Effector memory CD4-positive, alpha-beta T cell (primary cell): ENCODE measurements at regions not wholly inside any gene's neighbourhood (a gene's known extent, or its start where the extent isn't known, plus 50 kb on each side); places are given as distances from the start of the nearest gene placed in this dataset.

Experiments used
- DNase-seq, 3 donors: peaks; one replicate each; pipeline ENCODE4 v3.0.0-alpha.2; 2020
- H3K27ac ChIP-seq: 2 replicates; pipeline ENCODE4 v1.7.0; 2013; ENCODE audit warnings: mild to moderate bottlenecking, low read length, moderate library complexity; ENCODE audit not compliant: insufficient read depth, poor library complexity, severe bottlenecking
- H3K27me3 ChIP-seq: replicated peaks from 2 replicates; pipeline ENCODE4 v1.7.0; 2013; ENCODE audit warnings: mild to moderate bottlenecking, low read length; ENCODE audit not compliant: insufficient read depth, control insufficient read depth, poor library complexity, severe bottlenecking
- H3K36me3 ChIP-seq: 2 replicates; pipeline ENCODE4 v1.7.0; 2013; ENCODE audit warnings: mild to moderate bottlenecking, low read length, moderate library complexity; ENCODE audit not compliant: control insufficient read depth, insufficient read depth
- H3K4me1 ChIP-seq: 2 replicates; pipeline ENCODE4 v1.7.0; 2013; ENCODE audit warnings: low read length, mild to moderate bottlenecking; ENCODE audit not compliant: control insufficient read depth, insufficient read depth, poor library complexity, severe bottlenecking
- H3K4me3 ChIP-seq: 2 replicates; pipeline ENCODE4 v1.7.0; 2013; ENCODE audit warnings: low read length, low read depth, mild to moderate bottlenecking; ENCODE audit not compliant: insufficient read depth, poor library complexity, severe bottlenecking
- H3K9me3 ChIP-seq: 2 replicates; pipeline ENCODE4 v1.7.0; 2013; ENCODE audit warnings: mild to moderate bottlenecking, low read length, moderate library complexity; ENCODE audit not compliant: control insufficient read depth

DNA sequence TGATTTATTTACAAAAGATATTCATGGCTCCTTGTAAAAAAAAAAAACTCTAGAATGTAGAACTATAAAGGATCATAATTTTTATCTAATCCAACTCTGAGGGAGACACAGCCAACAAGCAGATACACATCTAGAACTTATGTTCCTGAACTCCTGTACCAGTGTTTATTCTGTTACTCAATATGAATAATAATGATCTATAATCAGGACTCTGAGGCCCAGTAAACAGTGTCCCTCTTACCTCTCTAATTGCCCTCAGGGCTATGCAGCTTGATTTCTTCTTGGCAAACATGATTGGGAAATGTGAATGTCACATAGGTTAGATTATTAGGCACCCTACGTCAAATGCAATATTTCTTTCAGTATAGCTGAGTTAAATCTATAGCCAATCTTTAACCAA lies 391.6 kb upstream of the RPS23 start:
- no peaks in the 10 kb centered on the region for H3K4me1 ChIP-seq
- no peak overlapping the region for H3K27ac ChIP-seq
- DNase-seq: no peak
- no peak overlapping the region for H3K4me3 ChIP-seq
- H3K9me3 ChIP-seq: no peaks in the 10 kb centered on the region
- no peaks in the 10 kb centered on the region for H3K36me3 ChIP-seq
- no peaks in the 10 kb centered on the region for H3K27me3 ChIP-seq

DNA sequence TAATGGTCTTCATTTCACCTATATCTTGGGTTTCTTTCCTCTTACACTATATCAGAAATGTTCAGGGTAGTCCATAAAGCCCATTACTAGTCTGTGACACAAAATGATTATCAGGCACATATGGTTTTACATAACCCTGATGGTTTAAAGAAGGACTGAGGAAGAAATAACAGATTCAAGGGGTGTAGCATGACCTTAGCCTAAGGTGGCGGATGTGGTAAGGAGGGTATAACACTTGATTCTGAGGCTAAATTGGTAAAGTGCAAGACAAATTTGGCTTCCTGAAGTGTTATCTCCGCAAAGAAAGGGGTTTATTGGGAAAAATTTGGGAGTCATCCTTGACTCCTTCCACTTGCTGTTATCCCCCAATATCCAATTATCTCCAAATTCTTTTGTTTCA lies 388.2 kb upstream of the RPS23 start:
- Histone ChIP-seq H3K36me3 (no peaks in the 10 kb centered on the region), H3K4me3 (no peak overlapping the region), H3K27me3 (no peaks in the 10 kb centered on the region), H3K9me3 (no peaks in the 10 kb centered on the region), H3K4me1 (no peaks in the 10 kb centered on the region), H3K27ac (no peak overlapping the region)
- no peak for DNase-seq

DNA sequence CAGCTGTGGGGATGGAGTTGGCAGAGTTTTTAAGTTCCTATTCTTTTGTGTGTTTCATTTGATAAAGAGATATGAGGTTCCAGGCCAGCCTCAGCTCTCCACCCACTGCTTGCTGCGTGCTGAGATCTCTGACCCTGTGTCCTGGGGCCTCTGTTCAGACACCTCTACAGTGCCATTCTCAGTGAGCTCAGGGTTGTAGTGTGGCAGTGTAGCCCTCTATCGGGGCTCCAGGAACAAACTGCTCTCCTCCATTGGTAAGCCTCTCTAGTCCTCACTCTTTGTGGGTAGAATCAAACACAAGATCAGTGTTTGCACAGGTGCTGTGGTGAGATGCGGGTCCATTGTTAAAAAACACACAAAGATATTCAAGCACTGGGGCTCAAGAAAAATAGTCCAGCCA lies 386.6 kb upstream of the RPS23 start:
- Histone ChIP-seq H3K4me1 (no peaks in the 10 kb centered on the region), H3K36me3 (no peaks in the 10 kb centered on the region), H3K9me3 (no peaks in the 10 kb centered on the region), H3K27me3 (no peaks in the 10 kb centered on the region), H3K27ac (no peak overlapping the region), H3K4me3 (no peak overlapping the region)
- no peak for DNase-seq

DNA sequence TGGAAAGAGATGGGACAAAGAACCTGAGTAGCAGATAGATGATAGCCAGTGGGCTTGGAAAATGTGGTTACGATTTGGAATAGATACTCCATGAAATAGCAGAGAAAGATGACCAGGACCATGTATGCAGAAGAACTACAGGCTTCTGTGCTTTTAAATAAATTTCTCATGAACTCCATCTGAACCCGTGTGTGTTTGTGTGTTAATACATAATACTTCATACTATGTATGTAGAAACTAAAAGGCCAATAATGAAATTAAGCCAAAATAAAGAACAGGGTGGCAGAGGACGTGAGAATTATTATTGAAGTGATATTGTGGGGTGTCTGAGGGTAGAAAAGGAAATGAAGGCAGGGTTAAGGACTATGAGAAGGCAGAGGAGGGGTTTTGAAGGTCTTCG lies 385.1 kb upstream of the RPS23 start:
- Histone ChIP-seq H3K27ac (no peak overlapping the region), H3K36me3 (no peaks in the 10 kb centered on the region), H3K4me1 (no peaks in the 10 kb centered on the region), H3K4me3 (no peak overlapping the region), H3K27me3 (no peaks in the 10 kb centered on the region), H3K9me3 (no peaks in the 10 kb centered on the region)
- no peak for DNase-seq

DNA sequence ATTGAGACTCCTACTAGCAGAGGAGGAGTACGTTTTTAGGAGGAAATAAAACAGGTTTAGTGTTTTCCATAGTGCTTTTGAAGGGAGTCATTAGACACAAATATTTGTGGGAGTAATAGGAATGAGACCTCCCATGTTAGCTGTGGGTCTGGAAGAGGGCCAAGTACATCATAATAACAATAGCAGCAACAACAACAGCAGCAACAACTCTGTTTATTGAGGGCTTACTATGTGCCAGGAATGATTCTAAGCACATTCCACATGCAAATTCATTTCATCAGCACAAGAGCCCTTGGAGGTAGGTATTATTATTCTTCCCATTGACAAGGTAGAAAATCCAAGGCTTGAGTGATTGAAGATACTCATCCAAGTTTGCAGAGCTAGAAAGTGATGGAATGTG lies 384.2 kb upstream of the RPS23 start:
- no peak for DNase-seq

DNA sequence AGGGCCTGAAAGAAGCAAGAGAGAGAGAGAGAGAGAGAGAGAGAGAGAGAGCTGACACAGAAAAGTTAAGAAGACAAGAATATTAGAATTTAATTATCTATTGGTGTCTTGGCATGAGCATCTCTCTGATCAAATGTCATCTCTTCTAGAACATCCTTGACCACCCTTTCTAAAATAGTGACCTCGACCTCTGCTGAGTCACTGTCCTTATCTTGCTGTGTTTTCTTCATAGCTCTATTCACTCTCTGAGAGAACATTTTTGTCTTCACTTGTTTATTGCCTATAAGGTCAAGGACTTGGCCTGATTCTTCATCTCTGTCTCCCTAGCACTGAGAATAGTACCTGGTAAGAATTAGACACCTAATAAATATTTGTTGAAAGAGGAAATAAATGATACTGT lies 383.8 kb upstream of the RPS23 start:
- Histone ChIP-seq H3K4me3 (no peak overlapping the region), H3K27me3 (no peaks in the 10 kb centered on the region), H3K36me3 (no peaks in the 10 kb centered on the region), H3K9me3 (no peaks in the 10 kb centered on the region), H3K4me1 (no peaks in the 10 kb centered on the region), H3K27ac (no peak overlapping the region)
- DNase-seq: no peak

More for the DNA sequence above, 384.2 kb upstream of the RPS23 start:
- H3K27me3 ChIP-seq: no peaks in the 10 kb centered on the region
- H3K9me3 ChIP-seq: no peaks in the 10 kb centered on the region
- no peak overlapping the region for H3K4me3 ChIP-seq
- H3K36me3 ChIP-seq: no peaks in the 10 kb centered on the region
- H3K27ac ChIP-seq: no peak overlapping the region
- no peaks in the 10 kb centered on the region for H3K4me1 ChIP-seq

DNA sequence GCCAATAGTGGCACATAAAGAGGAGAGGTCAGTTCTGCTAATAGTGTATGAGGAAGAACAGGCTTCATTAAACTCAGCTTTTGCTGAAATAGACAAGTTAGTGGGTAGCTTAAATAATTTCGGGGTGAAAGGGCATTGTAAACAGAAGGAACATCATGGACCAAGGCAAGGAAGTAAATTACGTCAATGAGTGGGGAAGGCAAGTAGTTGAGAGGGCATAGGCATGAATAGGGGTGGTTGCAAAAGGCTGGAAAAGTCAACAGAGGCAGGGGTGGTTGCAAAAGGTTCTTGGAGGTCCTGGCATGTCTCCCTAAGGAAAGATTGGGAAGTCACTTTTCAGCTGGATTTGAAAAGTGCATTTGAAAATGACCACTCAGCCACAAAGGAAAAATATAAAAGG lies 383.3 kb upstream of the RPS23 start:
- Histone ChIP-seq H3K9me3 (no peaks in the 10 kb centered on the region), H3K4me3 (no peak overlapping the region), H3K4me1 (no peaks in the 10 kb centered on the region), H3K36me3 (no peaks in the 10 kb centered on the region), H3K27ac (no peak overlapping the region), H3K27me3 (no peaks in the 10 kb centered on the region)
- DNase-seq: no peak

DNA sequence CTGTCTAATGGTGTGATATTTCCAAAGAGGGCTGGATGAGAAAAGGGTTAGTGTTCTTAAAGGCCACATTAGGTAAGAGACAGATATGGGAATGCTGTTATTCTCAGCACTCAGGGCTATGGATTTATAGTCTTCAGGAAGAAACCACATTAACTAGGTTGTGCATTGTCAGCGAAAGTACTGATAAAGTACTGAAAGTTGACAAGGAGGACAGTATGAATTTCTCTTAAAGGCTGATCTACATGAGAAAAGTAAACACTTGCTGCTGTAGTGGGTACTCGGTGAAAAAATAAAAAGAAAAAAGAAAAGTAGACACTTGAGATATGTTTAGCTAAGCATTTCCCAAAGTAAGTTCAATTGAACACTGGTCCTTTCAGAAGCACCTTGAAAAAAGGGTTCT lies 381.0 kb upstream of the RPS23 start:
- Histone ChIP-seq H3K27me3 (no peaks in the 10 kb centered on the region), H3K27ac (no peak overlapping the region), H3K36me3 (no peaks in the 10 kb centered on the region), H3K4me3 (no peak overlapping the region), H3K4me1 (no peaks in the 10 kb centered on the region), H3K9me3 (no peaks in the 10 kb centered on the region)
- no peak for DNase-seq

DNA sequence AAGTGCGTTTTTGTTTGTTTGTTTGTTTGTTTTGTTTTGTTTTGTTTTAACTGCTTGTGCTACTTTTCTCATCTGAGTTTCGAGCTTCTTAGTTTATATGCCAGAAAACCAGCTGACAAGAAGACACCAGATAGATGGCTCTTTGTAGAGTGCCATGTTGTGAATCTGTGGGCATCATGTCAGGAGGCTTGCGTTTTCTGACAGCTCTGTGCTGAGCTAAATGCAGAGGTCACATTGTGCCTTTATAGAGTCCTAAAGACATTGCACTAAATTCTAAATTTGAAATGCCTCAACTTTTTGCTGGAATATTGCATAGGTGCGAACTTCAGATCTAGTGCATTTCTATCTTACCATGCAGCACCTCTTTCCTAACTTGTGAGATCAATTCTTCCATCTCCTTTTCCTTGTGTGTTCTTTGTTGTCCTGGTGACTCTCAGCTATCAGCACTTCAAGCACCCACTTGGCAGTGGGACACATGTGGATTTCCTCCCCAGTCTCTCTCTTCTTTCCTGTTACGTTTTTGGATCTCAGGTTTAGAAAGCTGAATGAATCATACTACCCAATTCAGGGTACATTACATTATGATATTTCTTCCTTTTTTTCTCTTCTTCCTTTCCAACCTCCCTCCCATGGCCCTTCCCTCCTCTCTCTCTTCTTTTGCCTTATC lies 379.0 kb upstream of the RPS23 start:
- Histone ChIP-seq H3K27me3 (no peaks in the 10 kb centered on the region), H3K36me3 (no peaks in the 10 kb centered on the region), H3K27ac (no peak overlapping the region), H3K4me3 (no peak overlapping the region), H3K9me3 (no peaks in the 10 kb centered on the region), H3K4me1 (no peaks in the 10 kb centered on the region)
- DNase-seq: no peak

DNA sequence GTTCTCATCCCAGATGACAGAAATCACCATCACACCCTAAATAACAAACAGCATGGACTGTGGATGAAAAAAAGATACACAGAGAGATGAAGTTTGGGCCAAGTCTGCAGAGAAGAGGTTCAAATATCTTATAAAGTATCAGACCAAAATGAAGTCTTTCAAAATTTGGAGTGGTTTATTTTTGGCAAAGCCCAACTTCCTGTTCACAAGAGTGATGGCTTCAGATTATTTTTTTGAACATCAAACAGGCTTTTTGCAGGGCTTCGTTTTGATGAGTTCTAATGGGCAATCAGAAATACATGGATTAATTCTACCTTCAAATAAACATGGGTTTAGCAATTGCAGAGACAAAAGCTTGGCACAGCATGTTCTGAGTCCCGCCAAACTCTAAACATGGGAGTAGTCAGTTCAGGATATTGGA lies 378.2 kb upstream of the RPS23 start:
- H3K36me3 ChIP-seq: no peaks in the 10 kb centered on the region
- H3K27ac ChIP-seq: no peak overlapping the region
- no peak for DNase-seq
- no peaks in the 10 kb centered on the region for H3K4me1 ChIP-seq
- no peaks in the 10 kb centered on the region for H3K27me3 ChIP-seq
- H3K4me3 ChIP-seq: no peak overlapping the region
- no peaks in the 10 kb centered on the region for H3K9me3 ChIP-seq
